Endothelial cell of umbilical vein (primary cell): ENCODE measurements at regions not wholly inside any gene's neighbourhood (a gene's known extent, or its start where the extent isn't known, plus 50 kb on each side); places are given as distances from the start of the nearest gene placed in this dataset.

Experiments used
- BruUV-seq: library from RNA; stranded (reverse); fragments of 400-500 nt; replicated peaks from 2 replicates; lab custom pipeline; 2021; lab: Mats Ljungman, UMichigan
- CTCF ChIA-PET: fragments of 300-600, 350-600 bp; sonication (Branson Sonifier 250); formaldehyde crosslinking; loops from one replicate; lab custom pipeline; 2021; ENCODE audit warnings: antibody characterized with exemption, inconsistent platforms; lab: Charles Lee
- POLR2A ChIA-PET: fragments of 300-600, 350-600 bp; sonication (Branson Sonifier 250); formaldehyde crosslinking; loops from one replicate; lab custom pipeline; 2021; ENCODE audit warnings: antibody characterized with exemption, inconsistent platforms; lab: Charles Lee
- DNase-seq: peaks from one replicate; pipeline ENCODE4 v3.0.0-alpha.2; 2011; ENCODE audit warnings: low read depth, low spot score
- FAIRE-seq: peaks from 2 replicates; lab custom pipeline; 2011; peaks lifted over from hg19 to GRCh38; lab: Jason Lieb, UNC
- H2AFZ ChIP-seq: 2 replicates; pipeline ENCODE4 v1.6.0; 2012; ENCODE audit warnings: low read depth, low read length, control low read depth, inconsistent platforms
- H3K27ac ChIP-seq: 2 replicates; pipeline ENCODE4 v1.5.1; 2011; ENCODE audit warnings: low read depth, mild to moderate bottlenecking, control low read depth, low read length, moderate library complexity; ENCODE audit not compliant: insufficient read depth
- H3K27me3 ChIP-seq, 2 experiments: 2 replicates each; pipeline versions ENCODE4 v1.6.0 to v1.6.1; 2011; ENCODE audit warnings: low read length in 2 of 2, mixed read lengths in 1 of 2; ENCODE audit not compliant: control insufficient read depth in 2 of 2, insufficient read depth in 2 of 2
- H3K36me3 ChIP-seq, 2 experiments: 2 replicates in 1 of 2; 3 replicates in 1 of 2; pipeline ENCODE4 v1.5.1; 2011; ENCODE audit warnings: low read length in 2 of 2, mild to moderate bottlenecking in 1 of 2, moderate library complexity in 1 of 2; ENCODE audit not compliant: control insufficient read depth in 2 of 2, insufficient read depth in 2 of 2; ENCODE audit errors: extremely low read depth in 1 of 2
- H3K4me1 ChIP-seq: 3 replicates; pipeline ENCODE4 v1.5.1; 2011; ENCODE audit warnings: mild to moderate bottlenecking, low read length; ENCODE audit not compliant: control insufficient read depth, insufficient read depth; ENCODE audit errors: extremely low read depth
- H3K4me2 ChIP-seq: 2 replicates; pipeline ENCODE4 v1.6.1; 2011; ENCODE audit warnings: low read length, control low read depth, mixed read lengths; ENCODE audit not compliant: insufficient read depth
- H3K4me3 ChIP-seq, 3 experiments: fragments of 200-600 bp in 1 of 3; sonication (generic), shearing (Covaris generic) in 1 of 3; replicated peaks in 1 of 3; 2 replicates each; pipeline ENCODE4 v1.5.1; 2011 to 2016; ENCODE audit warnings: control low read depth in 3 of 3, low read length in 3 of 3, mild to moderate bottlenecking in 2 of 3, inconsistent platforms in 1 of 3, low read depth in 1 of 3, moderate library complexity in 1 of 3; ENCODE audit not compliant: insufficient read depth in 1 of 3
- H3K79me2 ChIP-seq: 2 replicates; pipeline ENCODE4 v1.6.0; 2012; ENCODE audit warnings: low read length, inconsistent platforms; ENCODE audit not compliant: control insufficient read depth, insufficient read depth
- H3K9ac ChIP-seq: replicated peaks from 2 replicates; pipeline ENCODE3; 2011; ENCODE audit warnings: low read length, control low read depth; ENCODE audit not compliant: insufficient read depth; ENCODE audit errors: extremely low read depth
- H3K9me1 ChIP-seq: replicated peaks from 3 replicates; pipeline ENCODE4 v1.6.0; 2011; ENCODE audit warnings: mild to moderate bottlenecking, low read length; ENCODE audit not compliant: control insufficient read depth, insufficient read depth; ENCODE audit errors: extremely low read depth
- H3K9me3 ChIP-seq: replicated peaks from 2 replicates; pipeline ENCODE4 v1.5.1; 2012; ENCODE audit warnings: low read length, inconsistent platforms; ENCODE audit not compliant: control insufficient read depth, insufficient read depth
- H4K20me1 ChIP-seq: replicated peaks from 2 replicates; pipeline ENCODE3; 2011; ENCODE audit warnings: mild to moderate bottlenecking, low read length; ENCODE audit not compliant: control insufficient read depth, insufficient read depth; ENCODE audit errors: extremely low read depth
- CTCF ChIP-seq, 2 donors: IDR thresholded peaks; 1 replicate in 1 of 2; 2 replicates in 1 of 2; pipeline ENCODE4 v1.5.1; 2011; ENCODE audit warnings: low read length in 2 of 2, mild to moderate bottlenecking in 2 of 2, moderate library complexity in 2 of 2, control low read depth in 1 of 2, inconsistent platforms in 1 of 2, low read depth in 1 of 2; ENCODE audit not compliant: insufficient read depth in 1 of 2; ENCODE audit errors: extremely low read depth in 1 of 2
- FOS ChIP-seq: IDR thresholded peaks from 2 replicates; pipeline ENCODE4 v1.6.1; 2011; ENCODE audit warnings: mild to moderate bottlenecking, low read length, moderate library complexity, borderline replicate concordance; ENCODE audit not compliant: insufficient read depth
- GATA2 ChIP-seq: IDR thresholded peaks from 2 replicates; pipeline ENCODE4 v1.7.0; 2011; ENCODE audit warnings: low read depth, mild to moderate bottlenecking, moderate library complexity, mixed read lengths, low read length; ENCODE audit not compliant: insufficient read length, insufficient read depth
- JUN ChIP-seq: IDR thresholded peaks from 2 replicates; pipeline ENCODE4 v1.6.1; 2011; ENCODE audit warnings: borderline replicate concordance, low read depth; ENCODE audit not compliant: insufficient read length, insufficient read depth
- POLR2AphosphoS5 ChIP-seq: IDR thresholded peaks from 2 replicates; pipeline ENCODE4 v1.6.1; 2012; ENCODE audit warnings: low read depth, mild to moderate bottlenecking, control low read depth, low read length, moderate library complexity; ENCODE audit not compliant: insufficient read depth
- dilution Hi-C: fragments of 300-500 bp; cut with MboI; formaldehyde crosslinking; loops from one replicate; pipeline ENCODE4 v1.15.0; 2019; ENCODE audit warnings: low sequenced_read_pairs; ENCODE audit not compliant: extremely low pct_ligation_motif_present
- intact Hi-C: fragments of 100-400 bp; cut with micrococcal nuclease; formaldehyde crosslinking; loops from one replicate; pipeline ENCODE4 v1.10.0; 2022
- TF ChIP-seq, protein P1 (sequence below): IDR thresholded peaks from 2 replicates; pipeline ENCODE4 v1.6.1; 2011; ENCODE audit not compliant: insufficient read depth, insufficient read length

DNA sequence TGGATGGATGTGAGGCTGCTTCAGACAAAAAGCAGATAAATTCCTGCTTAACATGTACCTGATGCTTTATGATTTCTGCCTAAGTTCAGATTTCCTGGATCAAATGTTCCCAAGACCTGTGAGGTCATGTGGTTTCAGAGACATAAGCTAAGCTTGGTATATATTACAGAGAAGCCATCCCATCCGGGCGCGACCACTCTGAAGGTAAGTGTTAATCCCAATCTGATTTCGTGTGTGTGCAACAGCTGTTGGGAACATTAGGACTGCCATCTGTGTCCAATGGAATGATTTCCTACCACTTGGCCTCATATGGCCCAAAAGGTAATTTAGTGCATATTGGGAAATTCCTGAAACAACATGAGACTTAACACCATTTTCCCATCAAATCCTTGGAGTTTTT lies 199.1 kb downstream of the HS3ST3B1 start:
- CTCF ChIA-PET: no interaction called here
- H3K9me1 ChIP-seq: no peaks in the 10 kb centered on the region
- intact Hi-C loops: no loop called here

More for the DNA sequence above, 199.1 kb downstream of the HS3ST3B1 start:
- Histone ChIP-seq H3K79me2 (no peaks in the 10 kb centered on the region), H2AFZ (no peak overlapping the region), H3K27me3 (no peaks in the 10 kb centered on the region), H4K20me1 (no peaks in the 10 kb centered on the region), H3K4me3 (no peak overlapping the region), H3K4me1 (no peaks in the 10 kb centered on the region), H3K27ac (no peak overlapping the region), H3K9me3 (peaks cover 2% of the 10 kb centered on the region), H3K9ac (no peak overlapping the region), H3K4me2 (no peak overlapping the region), H3K36me3 (no peaks in the 10 kb centered on the region)
- no TSS peak for BruUV-seq
- dilution Hi-C loops: no loop called here
- TF ChIP-seq JUN: no peak
- TF ChIP-seq FOS: no peak
- no peak for TF ChIP-seq CTCF (IDR thresholded peaks at IDR 0.05; ENCODE audit: extremely low read depth in 1 of 2, insufficient read depth in 1 of 2, low read depth in 1 of 2, low read length in 2 of 2)
- TF ChIP-seq GATA2: no peak
- TF ChIP-seq POLR2AphosphoS5: no peak
- TF ChIP-seq, protein P1, sequence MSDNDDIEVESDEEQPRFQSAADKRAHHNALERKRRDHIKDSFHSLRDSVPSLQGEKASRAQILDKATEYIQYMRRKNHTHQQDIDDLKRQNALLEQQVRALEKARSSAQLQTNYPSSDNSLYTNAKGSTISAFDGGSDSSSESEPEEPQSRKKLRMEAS: no peak
- DNase-seq (no peak), FAIRE-seq (no peak)
- POLR2A ChIA-PET: no interaction called here
